DND-41 (cell line): ENCODE measurements at regions not wholly inside any gene's neighbourhood (a gene's known extent, or its start where the extent isn't known, plus 50 kb on each side); places are given as distances from the start of the nearest gene placed in this dataset.
"Not testable (repeated sequence)": the region's sequence is repeated elsewhere in the genome, so short reads cannot be mapped to it uniquely, and the experiment has no call there.

Source experiments
- ATAC-seq: fragments of 200-7000 bp; cut with Tn5 transposase; 3 replicates; pipeline ENCODE4 v1.9.1; 2021; ENCODE audit warnings: low read depth; ENCODE audit not compliant: insufficient read depth
- DNase-seq: peaks from one replicate; pipeline ENCODE4 v3.0.0-alpha.2; 2020
- H2AFZ ChIP-seq: 2 replicates; pipeline ENCODE4 v1.6.0; 2012; ENCODE audit warnings: low read depth, low read length
- H3K27ac ChIP-seq: 2 replicates; pipeline ENCODE4 v1.5.1; 2012; ENCODE audit warnings: low read length, inconsistent platforms
- H3K27me3 ChIP-seq: fragments of 200-600 bp; sonication (generic); 2 replicates; pipeline ENCODE4 v1.6.0; 2012; ENCODE audit warnings: low read length, mild to moderate bottlenecking, inconsistent platforms; ENCODE audit not compliant: insufficient read depth, poor library complexity
- H3K36me3 ChIP-seq: 2 replicates; pipeline ENCODE4 v1.5.1; 2012; ENCODE audit warnings: low read length, inconsistent platforms; ENCODE audit not compliant: insufficient read depth
- H3K4me1 ChIP-seq: 2 replicates; pipeline ENCODE4 v1.5.1; 2012; ENCODE audit warnings: mild to moderate bottlenecking, low read length; ENCODE audit not compliant: insufficient read depth
- H3K4me2 ChIP-seq: 2 replicates; pipeline ENCODE4 v1.6.0; 2012; ENCODE audit warnings: mild to moderate bottlenecking, moderate library complexity, low read length, inconsistent platforms; ENCODE audit not compliant: insufficient read depth
- H3K4me3 ChIP-seq, 2 experiments: fragments of 200-600 bp in 1 of 2; shearing (Covaris generic) in 1 of 2; 2 replicates each; pipeline ENCODE4 v1.5.1; 2012 to 2016; ENCODE audit warnings: inconsistent platforms in 2 of 2, low read length in 2 of 2, mild to moderate bottlenecking in 2 of 2, low read depth in 1 of 2, moderate library complexity in 1 of 2
- H3K79me2 ChIP-seq: 2 replicates; pipeline ENCODE4 v1.6.0; 2012; ENCODE audit warnings: low read length, inconsistent platforms; ENCODE audit not compliant: insufficient read depth
- H3K9ac ChIP-seq: 2 replicates; pipeline ENCODE4 v1.6.0; 2012; ENCODE audit warnings: low read depth, mild to moderate bottlenecking, inconsistent platforms, low read length, moderate library complexity
- H3K9me3 ChIP-seq: 2 replicates; pipeline ENCODE4 v1.5.1; 2012; ENCODE audit warnings: low read length, moderate library complexity, mild to moderate bottlenecking, inconsistent platforms; ENCODE audit not compliant: insufficient read depth, severe bottlenecking
- H4K20me1 ChIP-seq: 2 replicates; pipeline ENCODE4 v1.6.0; 2012; ENCODE audit warnings: low read length; ENCODE audit not compliant: insufficient read depth
- EZH2 ChIP-seq: IDR thresholded peaks from 3 replicates; pipeline ENCODE4 v1.6.1; 2012; ENCODE audit warnings: borderline replicate concordance, low read depth, mild to moderate bottlenecking, moderate library complexity, low read length, inconsistent platforms; ENCODE audit not compliant: severe bottlenecking
- TF ChIP-seq, protein P1 (sequence below): IDR thresholded peaks from 2 replicates; pipeline ENCODE4 v1.5.1; 2012; ENCODE audit warnings: borderline replicate concordance, low read length, moderate library complexity, mild to moderate bottlenecking; ENCODE audit not compliant: poor library complexity, severe bottlenecking; ENCODE audit errors: extremely low read depth

DNA sequence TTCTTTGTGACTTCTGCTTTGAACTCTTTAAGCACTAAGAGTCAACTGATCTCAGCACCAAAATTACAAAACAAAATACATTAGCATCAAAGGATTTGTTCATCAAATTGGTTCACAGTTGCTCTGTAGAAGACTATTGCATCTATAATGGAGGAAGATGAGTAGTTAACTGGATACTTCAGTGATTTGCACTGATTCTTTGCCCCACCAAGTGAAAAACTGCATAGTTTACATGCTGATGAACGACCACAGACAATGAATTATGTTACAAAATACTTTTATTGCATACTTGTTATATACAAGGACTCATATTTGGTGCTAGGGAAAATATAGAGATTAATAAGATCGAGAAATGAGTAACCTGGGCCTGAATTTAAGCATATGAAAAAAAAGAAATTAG is 107.2 kb downstream of the SCG2 start:
- Histone ChIP-seq H3K4me2 (no peak overlapping the region), H3K27ac (no peak overlapping the region), H3K36me3 (no peaks in the 10 kb centered on the region), H3K79me2 (no peaks in the 10 kb centered on the region), H3K4me1 (peaks cover 2% of the 10 kb centered on the region; the same call in 1 of the 2 replicates), H3K9me3 (peaks cover 5% of the 10 kb centered on the region), H4K20me1 (no peaks in the 10 kb centered on the region), H3K4me3 (no peak overlapping the region), H3K27me3 (no peaks in the 10 kb centered on the region), H2AFZ (no peak overlapping the region), H3K9ac (no peak overlapping the region)
- no peak for ATAC-seq
- DNase-seq: no peak
- TF ChIP-seq, protein P1, sequence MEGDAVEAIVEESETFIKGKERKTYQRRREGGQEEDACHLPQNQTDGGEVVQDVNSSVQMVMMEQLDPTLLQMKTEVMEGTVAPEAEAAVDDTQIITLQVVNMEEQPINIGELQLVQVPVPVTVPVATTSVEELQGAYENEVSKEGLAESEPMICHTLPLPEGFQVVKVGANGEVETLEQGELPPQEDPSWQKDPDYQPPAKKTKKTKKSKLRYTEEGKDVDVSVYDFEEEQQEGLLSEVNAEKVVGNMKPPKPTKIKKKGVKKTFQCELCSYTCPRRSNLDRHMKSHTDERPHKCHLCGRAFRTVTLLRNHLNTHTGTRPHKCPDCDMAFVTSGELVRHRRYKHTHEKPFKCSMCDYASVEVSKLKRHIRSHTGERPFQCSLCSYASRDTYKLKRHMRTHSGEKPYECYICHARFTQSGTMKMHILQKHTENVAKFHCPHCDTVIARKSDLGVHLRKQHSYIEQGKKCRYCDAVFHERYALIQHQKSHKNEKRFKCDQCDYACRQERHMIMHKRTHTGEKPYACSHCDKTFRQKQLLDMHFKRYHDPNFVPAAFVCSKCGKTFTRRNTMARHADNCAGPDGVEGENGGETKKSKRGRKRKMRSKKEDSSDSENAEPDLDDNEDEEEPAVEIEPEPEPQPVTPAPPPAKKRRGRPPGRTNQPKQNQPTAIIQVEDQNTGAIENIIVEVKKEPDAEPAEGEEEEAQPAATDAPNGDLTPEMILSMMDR: no peak
- no peak for TF ChIP-seq EZH2

DNA sequence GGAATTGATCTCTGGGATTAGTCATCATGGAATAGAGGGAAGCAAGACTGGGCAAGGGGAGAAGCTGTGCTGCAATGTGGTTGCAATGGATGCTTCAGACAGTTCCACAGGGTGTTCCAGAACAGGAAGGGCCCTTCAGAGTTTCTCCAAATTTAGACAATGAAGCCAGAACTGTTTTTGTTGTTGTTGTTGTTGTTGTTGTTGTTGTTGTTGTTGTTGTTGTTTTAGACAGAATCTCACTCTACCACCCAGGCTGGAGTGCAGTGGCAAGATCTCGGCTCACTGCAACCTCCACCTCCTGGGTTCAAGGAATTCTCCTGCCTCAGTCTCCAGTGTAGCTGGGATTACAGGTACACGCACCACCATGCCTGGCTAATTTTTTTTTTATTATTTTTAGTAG is 105.3 kb downstream of the SCG2 start:
- not testable (repeated sequence) for H3K9me3 ChIP-seq, H3K4me3 ChIP-seq, DNase-seq

DNA sequence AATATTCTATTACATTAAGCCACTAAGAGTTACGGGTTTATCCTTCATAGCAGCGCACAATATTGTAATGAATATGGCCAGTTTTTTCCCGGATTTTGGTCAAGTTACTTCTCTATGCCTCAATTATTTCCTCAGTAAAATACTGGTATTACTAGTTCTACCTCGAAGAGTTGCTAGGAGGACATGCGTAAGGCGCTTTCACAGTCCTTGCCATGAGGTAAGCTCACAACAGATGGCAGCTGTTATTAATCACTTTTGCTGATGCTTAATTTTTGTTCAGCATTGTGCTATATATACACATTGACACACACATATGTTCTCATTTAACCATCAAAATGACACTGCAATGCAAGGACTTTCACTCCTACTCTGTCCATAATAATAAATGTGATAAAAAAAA is 101.5 kb downstream of the SCG2 start:
- Histone ChIP-seq H3K4me1 (no peaks in the 10 kb centered on the region), H3K27ac (no peak overlapping the region), H3K36me3 (no peaks in the 10 kb centered on the region), H3K9ac (no peak overlapping the region), H3K79me2 (no peaks in the 10 kb centered on the region), H4K20me1 (no peaks in the 10 kb centered on the region), H3K4me3 (no peak overlapping the region), H2AFZ (no peak overlapping the region), H3K4me2 (no peak overlapping the region), H3K27me3 (no peaks in the 10 kb centered on the region), H3K9me3 (no peaks in the 10 kb centered on the region)
- TF ChIP-seq, protein P1: no peak
- TF ChIP-seq EZH2: no peak
- DNase-seq: no peak
- ATAC-seq: no peak

More for the DNA sequence above, 105.3 kb downstream of the SCG2 start:
- not testable (repeated sequence) for H3K79me2 ChIP-seq, H3K4me1 ChIP-seq, H3K4me2 ChIP-seq, H3K9ac ChIP-seq, H4K20me1 ChIP-seq, H3K27ac ChIP-seq, ATAC-seq, H3K27me3 ChIP-seq, H2AFZ ChIP-seq, H3K36me3 ChIP-seq

DNA sequence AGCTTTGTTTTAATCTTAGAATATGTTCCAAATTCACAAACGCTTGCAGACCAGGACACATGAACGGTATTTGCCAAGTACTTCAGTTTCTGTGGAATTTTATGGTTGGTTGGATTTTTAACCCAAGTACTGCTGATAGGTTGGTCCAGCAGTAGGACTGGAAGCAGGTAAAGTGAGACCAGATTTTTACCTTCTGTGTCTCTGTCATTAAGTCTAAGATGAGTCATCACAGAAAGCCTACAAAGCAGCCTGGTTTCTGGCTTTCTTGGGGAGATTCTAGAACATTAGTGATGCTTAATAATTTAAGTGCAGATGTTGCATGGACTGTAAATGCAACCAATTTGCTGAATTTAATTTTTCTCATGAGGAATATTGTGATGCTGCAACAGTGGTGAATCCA is 100.5 kb downstream of the SCG2 start:
- H3K36me3 ChIP-seq: no peaks in the 10 kb centered on the region
- no peaks in the 10 kb centered on the region for H3K9me3 ChIP-seq
- no peak overlapping the region for H2AFZ ChIP-seq
- DNase-seq (no peak), ATAC-seq (no peak)
- H3K27me3 ChIP-seq: no peaks in the 10 kb centered on the region
- no peaks in the 10 kb centered on the region for H4K20me1 ChIP-seq
- no peak overlapping the region for H3K9ac ChIP-seq
- H3K4me2 ChIP-seq: no peak overlapping the region
- H3K79me2 ChIP-seq: no peaks in the 10 kb centered on the region
- TF ChIP-seq, protein P1: no peak
- no peak for TF ChIP-seq EZH2
- H3K4me1 ChIP-seq: no peaks in the 10 kb centered on the region
- no peak overlapping the region for H3K27ac ChIP-seq
- no peak overlapping the region for H3K4me3 ChIP-seq
